Hematopoietic multipotent progenitor cell treated with erythropoietin and hydrocortisone succinate and interleukin-3 and kit ligand, for 6 days (in vitro differentiated cells): ENCODE measurements at regions not wholly inside any gene's neighbourhood (a gene's known extent, or its start where the extent isn't known, plus 50 kb on each side); places are given as distances from the start of the nearest gene placed in this dataset.
"Not testable (repeated sequence)": the region's sequence is repeated elsewhere in the genome, so short reads cannot be mapped to it uniquely, and the experiment has no call there.

ENCODE experiments used
- DNase-seq: peaks from one replicate; pipeline ENCODE4 v3.0.0-alpha.2; 2015

DNA sequence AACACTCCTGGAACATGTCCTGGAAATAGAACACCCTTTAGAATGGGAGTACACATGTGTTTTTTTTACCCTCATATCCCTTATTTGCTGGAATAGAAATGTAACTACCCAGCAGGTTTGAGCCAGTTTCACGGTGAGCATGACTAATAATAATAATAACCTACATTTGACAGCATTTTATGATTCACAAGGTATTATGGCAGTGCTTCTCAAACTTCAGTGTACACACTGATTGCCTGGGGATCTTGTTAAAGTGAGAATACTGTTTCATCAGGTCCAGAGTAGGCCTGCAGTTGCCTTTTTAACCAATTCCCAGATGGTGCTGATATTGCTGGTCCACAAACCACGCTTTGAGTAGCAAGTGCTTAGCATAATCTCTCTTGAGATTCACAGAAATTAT is 63.9 kb downstream of the NFKBIZ start:
- no peak for DNase-seq

GRCh38 chr3:101917761-101918160 is 68.4 kb downstream of the NFKBIZ start:
- not testable (repeated sequence) for DNase-seq

DNA sequence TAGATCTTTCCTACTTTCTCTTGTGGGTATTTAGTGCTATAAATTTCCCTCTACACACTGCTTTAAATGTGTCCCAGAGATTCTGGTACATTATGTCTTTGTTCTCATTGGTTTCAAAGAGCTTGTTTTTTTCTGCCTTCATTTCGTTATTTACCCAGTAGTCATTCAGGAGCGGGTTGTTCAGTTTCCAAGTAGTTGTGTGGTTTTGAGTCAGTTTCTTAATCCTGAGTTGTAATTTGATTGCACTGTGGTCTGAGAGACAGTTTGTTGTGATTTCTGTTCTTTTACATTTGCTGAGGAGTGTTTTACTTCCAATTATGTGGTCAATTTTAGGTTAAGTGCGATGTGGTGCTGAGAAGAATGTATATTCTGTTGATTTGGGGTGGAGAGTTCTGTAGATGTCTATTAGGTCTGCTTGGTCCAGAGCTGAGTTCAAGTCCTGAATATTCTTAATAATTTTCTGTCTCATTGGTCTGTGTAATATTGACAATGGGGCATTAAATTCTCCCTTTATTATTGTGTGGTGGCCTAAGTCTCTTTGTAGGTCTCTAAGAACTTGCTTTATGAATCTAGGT is 72.9 kb downstream of the NFKBIZ start:
- DNase-seq = not testable (repeated sequence)

- DNase-seq = peak; percentile 49
These were observed 75.3 kb downstream of the NFKBIZ start for GRCh38 chr3:101924621-101925020.

DNA sequence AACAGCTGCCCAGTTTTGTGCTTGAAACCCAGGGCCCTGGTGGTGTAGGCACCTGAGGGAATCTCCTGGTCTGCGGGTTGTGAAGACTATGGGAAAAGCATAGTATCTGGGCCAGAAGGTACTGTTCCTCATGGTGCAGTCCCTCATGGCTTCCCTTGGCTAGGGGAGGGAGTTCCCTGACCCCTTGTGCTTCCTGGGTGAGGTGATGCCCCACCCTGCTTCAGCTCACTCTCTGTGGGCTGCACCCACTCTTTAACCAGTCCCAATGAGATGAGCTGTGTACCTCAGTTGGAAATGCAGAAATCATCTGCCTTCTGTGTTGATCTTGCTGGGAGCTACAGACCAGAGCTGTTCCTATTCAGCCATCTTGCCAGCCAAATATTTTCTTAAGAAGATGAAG is 75.8 kb downstream of the NFKBIZ start:
- DNase-seq = not testable (repeated sequence)

GRCh38 chr3:101925564-101925963 is 76.2 kb downstream of the NFKBIZ start:
- DNase-seq = no peak

GRCh38 chr3:101926594-101927105 is 77.3 kb downstream of the NFKBIZ start:
- no peak for DNase-seq

DNA sequence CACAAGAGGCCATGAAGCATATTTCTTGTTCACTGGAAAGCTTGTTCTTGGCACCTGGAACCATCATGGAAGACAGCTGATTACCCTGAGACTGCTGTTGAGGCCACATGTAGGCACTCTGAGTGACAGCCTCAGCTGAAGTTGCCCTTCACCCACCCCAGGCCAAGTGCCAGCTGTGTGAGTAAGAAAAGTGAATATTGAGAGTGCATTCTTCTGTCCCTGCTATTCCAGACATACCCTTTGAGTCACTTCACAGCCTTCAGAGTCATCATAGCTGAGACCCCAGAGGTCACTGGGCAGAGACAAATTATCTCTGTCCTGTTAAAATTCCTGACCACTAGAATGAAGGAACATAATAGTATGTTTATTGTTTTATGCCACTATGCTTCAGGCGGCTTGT is 79.6 kb downstream of the NFKBIZ start:
- no peak for DNase-seq

DNA sequence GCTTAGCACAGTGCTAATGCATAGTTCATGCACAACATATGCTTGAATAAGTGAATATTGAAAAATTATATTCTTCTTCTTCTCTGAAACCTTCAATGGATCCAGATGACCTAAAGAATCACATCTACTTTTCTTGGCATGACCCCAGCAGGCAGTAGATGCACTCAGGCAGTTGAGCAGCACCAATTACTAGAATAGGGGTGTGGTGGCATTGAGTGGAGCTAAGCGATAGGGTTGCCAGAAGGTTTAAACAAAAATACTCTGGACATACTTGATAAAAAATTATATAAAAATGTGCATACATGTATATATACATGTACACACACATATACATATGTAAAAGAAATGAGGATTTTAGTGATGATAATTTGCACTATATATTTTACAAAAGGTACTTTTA is 81.8 kb downstream of the NFKBIZ start:
- no peak for DNase-seq

DNA sequence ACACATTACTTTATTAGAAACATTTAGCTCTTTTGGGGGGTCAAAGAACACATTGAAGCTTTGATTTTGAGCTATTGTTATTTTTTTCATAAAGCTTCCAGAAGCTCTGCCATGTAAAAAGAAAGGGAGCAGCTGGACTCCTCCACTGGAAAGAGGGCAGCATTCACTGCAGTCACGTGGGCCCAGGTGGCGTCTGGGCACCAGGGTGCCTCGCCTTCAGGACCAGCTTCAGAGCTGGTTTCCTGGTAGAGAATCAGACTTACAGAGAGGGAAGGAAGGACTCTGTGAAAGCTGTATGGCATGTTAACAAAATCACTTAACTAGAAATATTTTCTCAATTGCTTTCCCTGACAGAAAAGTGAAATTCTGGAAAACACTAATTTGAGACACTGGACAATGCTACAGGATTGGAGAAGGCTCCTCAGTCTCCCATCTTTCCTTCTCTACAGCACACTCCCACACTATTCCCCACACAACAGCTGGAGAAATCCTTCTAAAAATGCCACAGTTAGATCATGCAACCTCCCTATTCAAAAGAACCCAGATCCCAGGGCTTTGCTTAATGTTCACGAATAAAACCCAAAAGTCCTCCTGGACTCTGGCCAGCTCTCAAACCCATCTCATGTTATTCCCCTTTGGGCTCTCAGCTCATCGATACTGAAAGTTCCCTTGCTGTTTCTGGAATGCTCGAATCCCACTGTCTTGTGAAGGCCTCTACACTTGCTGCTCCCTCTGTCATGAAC is 83.2 kb downstream of the NFKBIZ start:
- DNase-seq = no peak

GRCh38 chr3:101936419-101937356 is 87.4 kb downstream of the NFKBIZ start:
- peak; percentile 69 for DNase-seq

- peak; percentile 64 for DNase-seq
These were observed 89.0 kb downstream of the NFKBIZ start for GRCh38 chr3:101938262-101938847.

DNA sequence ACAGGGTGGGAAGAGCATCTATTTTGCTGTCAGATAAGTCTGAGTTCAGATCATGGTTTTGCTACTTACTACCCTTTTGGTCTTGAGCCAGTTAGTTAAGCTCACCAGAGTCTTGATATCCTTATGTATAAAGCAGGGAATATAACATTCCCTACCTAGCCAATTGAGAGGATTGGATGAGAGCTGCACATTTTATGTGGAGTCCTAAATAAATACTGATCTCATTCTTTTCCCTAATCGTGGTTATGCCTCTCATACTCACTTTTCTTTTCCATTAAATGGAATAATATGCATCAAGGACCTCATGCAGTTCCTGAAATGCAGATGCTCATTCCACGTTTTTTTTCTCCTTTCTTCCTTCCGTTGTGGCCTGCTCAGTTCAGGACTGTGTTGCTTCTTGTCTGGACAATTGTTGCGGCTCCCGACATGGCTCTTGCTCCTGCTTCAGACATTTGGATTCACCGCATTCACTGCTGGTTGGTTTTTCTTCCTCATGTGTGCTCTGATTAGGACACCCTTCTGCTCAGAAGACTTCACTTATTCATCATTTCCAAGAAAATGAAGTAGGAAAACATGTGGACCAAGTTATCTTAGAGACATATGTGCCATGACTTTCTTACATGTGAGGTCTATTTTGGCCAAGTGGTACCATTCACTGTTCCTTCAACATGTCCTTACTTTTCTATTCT is 90.2 kb downstream of the NFKBIZ start:
- no peak for DNase-seq

DNA sequence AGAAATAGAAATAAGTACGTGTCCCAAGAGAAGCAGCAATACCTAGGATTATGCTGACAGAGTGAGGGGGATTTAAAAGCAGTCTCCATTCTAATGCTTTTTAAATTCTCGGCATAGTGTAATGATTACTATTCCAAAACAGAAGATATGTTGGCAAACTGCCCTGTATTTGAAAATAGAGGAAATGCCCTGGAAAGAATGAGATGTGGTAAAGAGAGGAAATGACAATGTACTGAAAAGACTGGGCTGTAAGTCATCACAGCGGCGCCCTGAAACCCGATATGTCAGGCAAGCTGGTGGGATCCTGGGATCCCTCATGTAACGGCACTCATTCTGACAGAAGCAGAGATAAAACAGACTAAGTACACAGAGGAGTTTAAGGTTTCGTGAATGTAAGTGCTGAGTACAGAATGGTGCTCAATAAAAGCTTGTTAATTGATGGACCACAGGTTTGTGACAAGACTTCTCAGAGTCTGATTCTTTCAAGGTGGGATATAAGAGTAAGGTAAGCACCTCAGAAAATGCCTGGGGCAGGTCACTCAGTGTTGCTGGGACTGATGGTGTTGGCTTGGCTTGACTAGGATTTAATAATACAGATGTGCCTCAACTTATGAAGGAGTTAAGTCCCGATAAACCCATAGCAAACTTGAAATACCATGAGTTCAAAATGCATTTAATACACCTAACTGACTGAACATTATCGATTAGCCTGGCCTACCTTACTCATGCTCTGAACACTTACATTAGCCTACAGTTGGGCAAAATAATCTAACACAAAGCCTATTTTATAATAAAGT is 91.4 kb downstream of the NFKBIZ start:
- peak; percentile 61 for DNase-seq

DNA sequence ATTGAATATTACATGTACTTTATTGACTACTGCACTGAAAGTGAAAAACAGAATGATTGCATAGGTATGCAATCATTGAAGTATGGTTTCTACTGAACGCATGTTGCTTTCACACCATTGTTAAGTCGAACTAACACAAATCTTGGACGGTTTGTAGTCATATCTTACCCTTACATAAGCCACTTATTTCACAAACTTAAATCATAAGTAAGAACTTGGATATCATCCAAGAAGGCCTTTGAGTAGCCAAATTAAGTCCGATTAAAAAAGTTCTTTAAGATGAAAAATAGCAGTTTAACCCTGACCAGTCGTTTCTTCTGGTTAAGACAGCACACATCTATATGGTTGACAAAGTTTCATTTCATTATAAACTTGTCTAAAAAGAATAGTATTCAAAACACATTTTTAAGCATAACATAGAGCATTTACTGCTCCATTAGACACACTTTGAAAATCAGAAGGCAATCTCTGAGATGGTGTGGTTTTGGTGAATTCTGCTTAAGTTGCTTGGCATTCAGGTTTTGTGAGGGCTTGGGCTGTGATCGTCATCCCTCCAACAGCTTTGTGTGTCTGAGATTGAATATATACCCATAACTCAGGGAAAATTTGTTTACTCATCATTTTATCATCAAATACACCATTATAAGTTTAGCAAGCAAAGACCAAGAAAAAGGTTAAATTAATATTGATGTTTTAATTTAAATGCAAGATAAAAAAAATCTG is 92.2 kb downstream of the NFKBIZ start:
- DNase-seq = peak; percentile 27

DNA sequence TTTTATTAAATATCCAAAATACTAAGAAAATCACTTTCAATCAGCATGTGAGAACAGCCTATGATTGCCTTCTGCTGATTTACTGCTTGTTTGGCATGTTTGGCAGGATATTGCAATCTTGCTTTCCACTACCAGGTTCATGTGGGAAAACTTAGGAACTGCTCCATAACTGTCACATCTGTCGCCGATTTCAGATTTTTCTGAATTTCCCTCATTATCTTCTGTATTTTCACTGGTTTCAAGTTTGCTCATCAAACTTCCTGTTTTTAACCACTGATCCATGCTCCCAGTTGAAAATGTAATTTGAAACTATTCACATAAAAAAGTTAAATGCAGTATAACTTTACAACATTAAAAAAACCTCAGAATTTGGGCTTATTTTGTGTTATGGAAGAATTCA is 93.0 kb downstream of the NFKBIZ start:
- no peak for DNase-seq

- DNase-seq = no peak
These were observed 93.7 kb downstream of the NFKBIZ start for GRCh38 chr3:101943029-101943428.

DNA sequence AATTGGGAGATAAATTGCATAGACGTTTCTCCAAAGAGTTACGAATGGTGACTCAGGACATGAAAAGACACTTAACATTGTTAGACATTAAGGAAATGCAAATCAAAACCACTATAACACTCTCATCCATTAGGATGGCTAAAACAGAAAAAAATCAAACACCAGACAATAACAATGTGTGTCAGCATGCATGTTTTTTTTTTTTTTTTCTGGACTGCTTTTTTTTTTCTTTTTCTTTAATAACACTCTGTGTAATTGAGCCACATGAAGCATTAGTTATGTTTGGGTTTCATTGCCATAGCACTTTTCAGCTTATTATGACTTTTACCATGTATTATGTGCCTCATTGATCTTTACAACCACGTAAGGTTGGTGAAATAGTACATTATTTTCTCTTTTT is 95.0 kb downstream of the NFKBIZ start:
- DNase-seq = no peak

DNA sequence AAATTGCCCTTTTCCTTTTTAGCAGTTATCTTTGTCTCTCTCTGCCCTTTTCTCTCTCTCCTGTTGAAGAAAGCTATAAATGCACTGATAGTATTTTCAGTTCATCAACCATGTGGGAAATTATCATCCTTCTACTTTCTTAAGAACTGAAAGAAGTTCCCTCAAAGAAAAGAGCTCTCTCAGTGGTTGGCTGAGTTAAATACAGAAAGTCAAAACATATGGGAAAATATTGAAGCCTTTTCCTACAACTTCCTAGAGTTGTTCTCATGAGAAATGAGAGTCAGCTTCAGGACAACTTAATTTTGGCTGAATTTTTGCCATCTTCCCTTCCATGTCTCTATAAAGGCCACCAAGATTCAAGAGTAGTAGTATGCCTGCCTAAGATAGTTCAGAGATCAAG is 96.7 kb downstream of the NFKBIZ start:
- no peak for DNase-seq

DNA sequence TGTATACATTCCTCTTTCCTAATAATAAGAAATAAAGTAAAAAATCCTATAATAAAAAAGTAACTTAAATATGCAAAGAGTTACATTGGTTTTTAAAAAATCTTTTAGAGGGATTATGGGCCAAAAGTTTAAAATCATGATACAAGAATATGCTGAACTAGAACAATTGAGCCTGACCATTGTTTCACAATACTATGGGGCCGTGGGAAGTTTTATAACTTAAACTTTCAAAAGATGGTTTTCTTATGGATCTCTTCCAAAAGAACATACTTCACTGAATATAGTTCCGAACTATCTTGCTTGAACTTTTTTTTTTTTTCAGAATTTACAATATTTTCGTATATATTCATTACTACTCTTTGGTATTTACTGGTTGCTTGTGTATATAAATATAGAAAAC is 97.6 kb downstream of the NFKBIZ start:
- DNase-seq = no peak

DNA sequence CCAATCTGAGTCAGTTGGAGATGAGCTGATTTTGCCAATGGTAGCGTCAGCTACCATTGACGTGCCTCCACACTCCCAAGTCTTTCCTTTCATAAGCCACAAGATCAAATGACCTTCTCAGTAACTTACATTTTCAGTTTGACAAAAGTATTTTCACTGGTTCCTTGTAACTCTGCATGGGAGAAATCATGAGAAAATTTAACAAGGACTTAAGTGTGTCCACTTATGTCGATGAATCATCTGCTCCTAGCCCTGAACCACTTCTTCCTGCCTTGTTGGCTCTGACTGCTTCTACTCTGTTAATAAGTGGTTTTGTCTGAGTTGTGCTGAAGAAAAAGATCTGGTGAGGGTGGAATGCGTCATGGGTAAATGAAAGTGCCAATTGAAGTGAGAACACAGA is 101.2 kb downstream of the NFKBIZ start:
- no peak for DNase-seq
